Esophagus muscularis mucosa (tissue), 4 donors: ENCODE measurements at regions not wholly inside any gene's neighbourhood (a gene's known extent, or its start where the extent isn't known, plus 50 kb on each side); places are given as distances from the start of the nearest gene placed in this dataset.
"Not testable (repeated sequence)": the region's sequence is repeated elsewhere in the genome, so short reads cannot be mapped to it uniquely, and the experiment has no call there.

Experiments used
- DNase-seq: peaks from one replicate; pipeline ENCODE4 v3.0.0-alpha.2; 2017; ENCODE audit errors: extremely low spot score
- H3K27ac ChIP-seq, 4 donors: fragments of 200-600 bp; sonication (generic); replicated peaks in 1 of 4; 1 replicate in 3 of 4; 2 replicates in 1 of 4; pipeline ENCODE4 v1.5.1; 2016 to 2019; ENCODE audit warnings: mild to moderate bottlenecking in 1 of 4
- H3K27me3 ChIP-seq, 4 donors: fragments of 200-600 bp; sonication (generic); one replicate each; pipeline versions ENCODE4 v1.5.1 to v1.6.0; 2016 to 2019
- H3K36me3 ChIP-seq, 4 donors: fragments of 200-600 bp; sonication (generic); one replicate each; pipeline ENCODE4 v1.5.1; 2016 to 2019
- H3K4me1 ChIP-seq, 4 donors: fragments of 200-600 bp; sonication (generic); one replicate each; pipeline ENCODE4 v1.5.1; 2016 to 2019
- H3K4me3 ChIP-seq, 4 donors: fragments of 200-600 bp; sonication (generic); 1 replicate in 2 of 4; 2 replicates in 2 of 4; pipeline ENCODE4 v1.5.1; 2016 to 2019; ENCODE audit warnings: mild to moderate bottlenecking in 4 of 4, moderate library complexity in 1 of 4
- H3K9me3 ChIP-seq, 4 donors: fragments of 200-600 bp; sonication (generic); 1 replicate in 3 of 4; 2 replicates in 1 of 4; pipeline ENCODE4 v1.5.1; 2016 to 2019
- CTCF ChIP-seq, 3 experiments: fragments of 200-600 bp in 2 of 3; fragments of 450-650 bp in 1 of 3; sonication (generic) in 2 of 3; IDR thresholded peaks; one replicate each; pipeline ENCODE4 v1.5.1; 2017 to 2019; ENCODE audit warnings: antibody characterized with exemption in 3 of 3, mild to moderate bottlenecking in 2 of 3, moderate library complexity in 1 of 3
- EP300 ChIP-seq: sonication (generic); formaldehyde crosslinking; IDR thresholded peaks from one replicate; pipeline ENCODE4 v1.6.1; 2017; ENCODE audit warnings: antibody characterized with exemption
- POLR2A ChIP-seq: fragments of 450-650 bp; IDR thresholded peaks from one replicate; pipeline ENCODE4 v1.6.1; 2017; ENCODE audit warnings: antibody characterized with exemption, moderate library complexity, mild to moderate bottlenecking, low read depth
- POLR2AphosphoS5 ChIP-seq, 2 donors: sonication (generic); formaldehyde crosslinking; IDR thresholded peaks; one replicate each; pipeline ENCODE4 v1.6.1; 2017; ENCODE audit warnings: antibody characterized with exemption in 2 of 2
- WGBS: methylation state at CpG from one replicate; pipeline ENCODE4 v1.1.5; 2018; 5-methylcytosine and 5-hydroxymethylcytosine counted together
- intact Hi-C: fragments of 100-400 bp; cut with DNase I; formaldehyde crosslinking; loops from one replicate; pipeline ENCODE4 v1.15.1; 2023

- TF ChIP-seq CTCF (IDR thresholded peaks at IDR 0.05) (no peak), EP300 (no peak), POLR2A (no peak), POLR2AphosphoS5 (IDR thresholded peaks at IDR 0.05) (no peak)
- WGBS: 92% methylated on average over 2 of the region's 2 CpGs
- DNase-seq: no peak
- H3K27me3 ChIP-seq: no peaks in the 10 kb centered on the region
- no peak overlapping the region for H3K27ac ChIP-seq
- peaks cover 0 to 4% (median 0%) of the 10 kb centered on the region in 4 donors for H3K4me1 ChIP-seq
- intact Hi-C loops: no loop called here
- H3K36me3 ChIP-seq: no peaks in the 10 kb centered on the region
- no peaks in the 10 kb centered on the region for H3K9me3 ChIP-seq
- no peak overlapping the region for H3K4me3 ChIP-seq
These were observed 1162.4 kb downstream of the TUSC7 start for GRCh38 chr3:117871934-117872333.

- H3K27me3 ChIP-seq, DNase-seq: not testable (repeated sequence)
These were observed 1161.9 kb downstream of the IGSF11 start for GRCh38 chr3:117872594-117873248.

GRCh38 chr3:117873249-117873600 is 1161.4 kb downstream of the IGSF11 start:
- Histone ChIP-seq H3K27ac (no peak overlapping the region), H3K36me3 (no peaks in the 10 kb centered on the region), H3K9me3 (no peaks in the 10 kb centered on the region), H3K4me1 (peaks cover 0 to 4% (median 0%) of the 10 kb centered on the region in 4 donors), H3K27me3 (no peaks in the 10 kb centered on the region), H3K4me3 (no peak overlapping the region)
- TF ChIP-seq EP300 (no peak), POLR2A (no peak), CTCF (IDR thresholded peaks at IDR 0.05) (no peak), POLR2AphosphoS5 (IDR thresholded peaks at IDR 0.05) (no peak)
- WGBS: 52% methylated on average over 3 of the region's 3 CpGs
- intact Hi-C loops: no loop called here
- no peak for DNase-seq

More at GRCh38 chr3:117872594-117873248, 1161.9 kb downstream of the IGSF11 start:
- H3K9me3 ChIP-seq, H3K36me3 ChIP-seq, intact Hi-C loops, H3K4me3 ChIP-seq, H3K27ac ChIP-seq, H3K4me1 ChIP-seq: not testable (repeated sequence)
- 89% methylated on average over 15 of the region's 15 CpGs for WGBS

- 66% methylated on average over 4 of the region's 4 CpGs for WGBS
- no peak overlapping the region for H3K27ac ChIP-seq
- no peaks in the 10 kb centered on the region for H3K9me3 ChIP-seq
- TF ChIP-seq EP300 (no peak), CTCF (IDR thresholded peaks at IDR 0.05) (no peak)
- H3K4me3 ChIP-seq: no peak overlapping the region
- H3K36me3 ChIP-seq: no peaks in the 10 kb centered on the region
- no peaks in the 10 kb centered on the region for H3K27me3 ChIP-seq
- peaks cover 0 to 4% (median 0%) of the 10 kb centered on the region in 4 donors for H3K4me1 ChIP-seq
- intact Hi-C loops: no loop called here
- no peak for DNase-seq
These were observed 1160.5 kb downstream of the IGSF11 start for GRCh38 chr3:117874028-117874690.

GRCh38 chr3:117874904-117875874 is 1159.5 kb downstream of the IGSF11 start:
- intact Hi-C loops: no loop called here
- Histone ChIP-seq H3K4me3 (no peak overlapping the region), H3K4me1 (peaks cover 0 to 4% (median 0%) of the 10 kb centered on the region in 4 donors), H3K36me3 (no peaks in the 10 kb centered on the region), H3K9me3 (no peaks in the 10 kb centered on the region), H3K27me3 (no peaks in the 10 kb centered on the region), H3K27ac (no peak overlapping the region)
- DNase-seq: no peak
- TF ChIP-seq POLR2AphosphoS5 (IDR thresholded peaks at IDR 0.05) (no peak), EP300 (no peak), POLR2A (no peak), CTCF (IDR thresholded peaks at IDR 0.05) (no peak)
- 65% methylated on average over 1 of the region's 1 CpG for WGBS
